ENCODE measurements at regions not wholly inside any gene's neighbourhood (a gene's known extent, or its start where the extent isn't known, plus 50 kb on each side); places are given as distances from the start of the nearest gene placed in this dataset.

- no peak for TF ChIP-seq FOXM1 (IDR thresholded peaks at IDR 0.05; ENCODE audit: borderline replicate concordance)
- TF ChIP-seq ELF4 (IDR thresholded peaks at IDR 0.05) = no peak
- no peak for TF ChIP-seq SP1 (IDR thresholded peaks at IDR 0.05)
These were observed 465.1 kb downstream of the GALR1 start for GRCh38 chr18:77714716-77715115.
